ENCODE measurements at regions not wholly inside any gene's neighbourhood (a gene's known extent, or its start where the extent isn't known, plus 50 kb on each side); places are given as distances from the start of the nearest gene placed in this dataset.
"Not testable (repeated sequence)": the region's sequence is repeated elsewhere in the genome, so short reads cannot be mapped to it uniquely, and the experiment has no call there.

DNA sequence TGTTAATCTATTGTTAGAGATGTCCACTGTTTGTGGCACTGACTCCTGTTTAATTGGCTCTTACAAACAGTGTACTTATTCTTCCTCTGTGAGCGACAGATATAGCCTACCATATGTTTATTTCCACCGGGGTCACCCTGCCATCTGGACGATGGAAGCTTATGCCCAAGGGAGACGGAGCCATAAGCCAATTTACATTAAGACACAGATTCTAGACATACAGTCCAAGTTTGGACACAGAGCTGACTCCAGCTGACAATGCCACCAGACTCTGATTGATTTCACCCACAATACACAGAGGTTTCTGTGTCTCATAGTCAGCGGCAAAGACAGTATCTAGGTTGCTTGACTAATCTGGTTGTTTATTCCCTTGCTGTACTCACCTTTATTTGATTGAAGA, 198.9 kb downstream of the ENC1 start:
- Mint-ChIP-seq H3K27ac (no peak overlapping the region), H3K9me3 (peaks cover 9% of the 10 kb centered on the region; the same call in 1 of the 2 replicates), H3K27me3 (ENCODE audit: insufficient read depth) (peaks cover 12% of the 10 kb centered on the region), H3K4me3 (no peak overlapping the region), H3K36me3 (ENCODE audit: low read depth) (no peaks in the 10 kb centered on the region), H3K4me1 (ENCODE audit: low read depth) (no peaks in the 10 kb centered on the region)
- DNase-seq, result no peak
- no peak for TF ChIP-seq CTCF (IDR thresholded peaks at IDR 0.05)

- no peaks in the 10 kb centered on the region for H3K36me3 Mint-ChIP-seq (ENCODE audit: low read depth)
- H3K27ac Mint-ChIP-seq, result no peak overlapping the region
- H3K9me3 Mint-ChIP-seq, result peaks cover 11% of the 10 kb centered on the region; the same call in 1 of the 2 replicates
- no peak for DNase-seq
- no peaks in the 10 kb centered on the region for H3K4me1 Mint-ChIP-seq (ENCODE audit: low read depth)
- TF ChIP-seq CTCF (IDR thresholded peaks at IDR 0.05), result no peak
- H3K27me3 Mint-ChIP-seq (ENCODE audit: insufficient read depth), result peaks cover 11% of the 10 kb centered on the region
- no peak overlapping the region for H3K4me3 Mint-ChIP-seq
These were observed 200.2 kb downstream of the ENC1 start for GRCh38 chr5:74440341-74440740.

DNA sequence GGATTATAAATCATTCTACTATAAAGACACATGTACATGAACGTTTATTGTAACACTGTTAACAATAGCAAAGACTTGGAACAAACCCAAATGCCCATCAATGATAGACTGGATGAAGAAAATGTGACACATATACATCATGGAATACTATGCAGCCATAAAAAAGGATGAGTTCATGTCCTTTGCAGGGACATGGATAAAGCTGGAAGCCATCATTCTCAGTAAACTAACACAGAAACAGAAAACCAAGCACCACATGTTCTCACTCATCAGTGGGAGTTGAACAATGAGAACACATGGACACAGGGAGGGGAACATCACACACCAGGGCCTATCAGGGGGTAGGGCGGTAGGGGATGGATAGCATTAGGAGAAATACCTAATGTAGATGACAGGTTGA, 202.7 kb downstream of the ENC1 start:
- peaks cover 11% of the 10 kb centered on the region; the same call in 1 of the 2 replicates for H3K9me3 Mint-ChIP-seq
- peaks cover 19% of the 10 kb centered on the region for H3K27me3 Mint-ChIP-seq (ENCODE audit: insufficient read depth)
- DNase-seq; H3K27ac Mint-ChIP-seq; H3K36me3 Mint-ChIP-seq (ENCODE audit: low read depth); H3K4me3 Mint-ChIP-seq: not testable (repeated sequence)
- H3K4me1 Mint-ChIP-seq (ENCODE audit: low read depth), result peaks cover 10% of the 10 kb centered on the region

DNA sequence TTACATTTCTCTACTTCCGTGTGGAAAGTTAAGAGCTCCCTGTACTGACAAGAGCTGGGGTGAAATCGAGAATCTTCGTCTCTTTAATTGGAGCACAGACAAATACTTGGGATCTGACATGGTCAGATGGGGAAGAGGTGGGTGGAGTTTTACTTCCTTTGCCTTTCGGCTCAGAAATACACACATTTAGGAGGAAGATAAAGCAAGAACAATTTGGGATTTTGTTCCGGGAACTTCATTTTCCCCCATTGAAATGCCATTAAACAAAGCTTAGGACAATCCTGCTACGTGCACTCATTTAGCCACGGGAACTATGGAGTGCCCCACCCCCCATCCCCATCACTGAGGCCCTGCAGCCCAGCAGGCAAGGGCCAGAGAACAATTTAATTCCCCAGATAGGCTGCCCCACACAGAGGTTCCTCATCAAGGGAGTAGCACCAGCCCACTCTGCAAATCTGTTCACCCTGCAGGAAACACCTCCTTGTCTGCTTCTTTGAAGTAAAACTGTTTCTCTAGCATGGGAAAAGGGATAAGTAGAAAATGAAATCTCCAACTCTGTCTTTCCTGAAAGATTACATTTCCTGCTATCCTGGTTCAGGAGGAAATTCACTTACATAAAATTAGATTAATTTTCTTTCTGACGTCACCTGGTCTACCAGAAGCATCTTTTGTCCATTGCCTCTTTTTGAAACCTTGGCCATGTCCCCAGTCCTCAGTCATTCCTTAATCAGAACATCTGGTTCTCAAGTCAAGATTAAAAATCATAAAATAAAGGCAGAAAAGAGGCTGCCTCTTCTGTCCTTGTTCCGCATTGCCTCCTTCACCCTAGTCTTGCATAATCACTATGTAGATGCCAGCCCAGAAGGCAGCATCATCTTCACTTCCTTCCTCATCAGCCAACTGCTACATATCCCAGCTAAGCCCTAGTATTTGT, 206.4 kb downstream of the ENC1 start:
- peaks cover 10% of the 10 kb centered on the region for H3K4me1 Mint-ChIP-seq (ENCODE audit: low read depth)
- H3K9me3 Mint-ChIP-seq, result peaks cover 11% of the 10 kb centered on the region; the same call in 1 of the 2 replicates
- no peak for DNase-seq
- peaks cover 17% of the 10 kb centered on the region for H3K27me3 Mint-ChIP-seq (ENCODE audit: insufficient read depth)
- no peaks in the 10 kb centered on the region for H3K36me3 Mint-ChIP-seq (ENCODE audit: low read depth)
- TF ChIP-seq CTCF (IDR thresholded peaks at IDR 0.05), result no peak
- no peak overlapping the region for H3K27ac Mint-ChIP-seq
- no peak overlapping the region for H3K4me3 Mint-ChIP-seq

- Mint-ChIP-seq H3K27me3 (ENCODE audit: insufficient read depth) (peaks cover 14% of the 10 kb centered on the region), H3K4me1 (ENCODE audit: low read depth) (peaks cover 10% of the 10 kb centered on the region), H3K9me3 (peaks cover 11% of the 10 kb centered on the region; the same call in 1 of the 2 replicates), H3K4me3 (no peak overlapping the region), H3K36me3 (ENCODE audit: low read depth) (no peaks in the 10 kb centered on the region), H3K27ac (no peak overlapping the region)
- no peak for TF ChIP-seq CTCF (IDR thresholded peaks at IDR 0.05)
- DNase-seq, result no peak
These were observed 207.2 kb downstream of the ENC1 start for GRCh38 chr5:74433255-74433895.

GRCh38 chr5:74432721-74433120, 207.8 kb downstream of the ENC1 start:
- Mint-ChIP-seq H3K27ac (no peak overlapping the region), H3K36me3 (ENCODE audit: low read depth) (no peaks in the 10 kb centered on the region), H3K4me3 (no peak overlapping the region), H3K4me1 (ENCODE audit: low read depth) (peaks cover 10% of the 10 kb centered on the region), H3K27me3 (ENCODE audit: insufficient read depth) (peaks cover 14% of the 10 kb centered on the region), H3K9me3 (peaks cover 11% of the 10 kb centered on the region; the same call in 1 of the 2 replicates)
- no peak for DNase-seq
- no peak for TF ChIP-seq CTCF (IDR thresholded peaks at IDR 0.05)
